ENCODE measurements at regions not wholly inside any gene's neighbourhood (a gene's known extent, or its start where the extent isn't known, plus 50 kb on each side); places are given as distances from the start of the nearest gene placed in this dataset.

- no peak for DNase-seq (ENCODE audit: low read depth)
- no peak overlapping the region for H3K4me3 ChIP-seq (ENCODE audit: low read depth, low read length)
These were observed 65.5 kb upstream of the GPC1 start for GRCh38 chr2:240369801-240370585.

GRCh38 chr2:240371129-240372000 is 64.1 kb upstream of the GPC1 start:
- no peak for DNase-seq (ENCODE audit: low read depth)
- TF ChIP-seq MYC (IDR thresholded peaks at IDR 0.05; ENCODE audit: low read depth, low read length) (no peak), MAX (IDR thresholded peaks at IDR 0.05; ENCODE audit: low read depth, low read length) (no peak)
- no peak overlapping the region for H3K4me3 ChIP-seq (ENCODE audit: low read depth, low read length)

More at GRCh38 chr2:240369801-240370585, 65.5 kb upstream of the GPC1 start:
- no peak for TF ChIP-seq POLR2A (IDR thresholded peaks at IDR 0.05; ENCODE audit: extremely low read depth, insufficient read length)
- no peak for TF ChIP-seq MAX (IDR thresholded peaks at IDR 0.05; ENCODE audit: low read depth, low read length)
- TF ChIP-seq CTCF (IDR thresholded peaks at IDR 0.05; ENCODE audit: low read depth, low read length), result no peak
- TF ChIP-seq MYC (IDR thresholded peaks at IDR 0.05; ENCODE audit: low read depth, low read length), result no peak

GRCh38 chr2:240372101-240372500 is 63.4 kb upstream of the GPC1 start:
- no peak overlapping the region for H3K4me3 ChIP-seq (ENCODE audit: low read depth, low read length)
- TF ChIP-seq POLR2A (IDR thresholded peaks at IDR 0.05; ENCODE audit: extremely low read depth, insufficient read length) (no peak), MAX (IDR thresholded peaks at IDR 0.05; ENCODE audit: low read depth, low read length) (no peak)
- no peak for DNase-seq (ENCODE audit: low read depth)

GRCh38 chr2:240373289-240373885 is 62.1 kb upstream of the GPC1 start:
- no peak for DNase-seq (ENCODE audit: low read depth)
- TF ChIP-seq MAX (IDR thresholded peaks at IDR 0.05; ENCODE audit: low read depth, low read length) (no peak), CTCF (IDR thresholded peaks at IDR 0.05; ENCODE audit: low read depth, low read length) (no peak), MYC (IDR thresholded peaks at IDR 0.05; ENCODE audit: low read depth, low read length) (no peak), POLR2A (IDR thresholded peaks at IDR 0.05; ENCODE audit: extremely low read depth, insufficient read length) (no peak)
- no peak overlapping the region for H3K4me3 ChIP-seq (ENCODE audit: low read depth, low read length)

- no peak for TF ChIP-seq MYC (IDR thresholded peaks at IDR 0.05; ENCODE audit: low read depth, low read length)
- no peak for TF ChIP-seq POLR2A (IDR thresholded peaks at IDR 0.05; ENCODE audit: extremely low read depth, insufficient read length)
- TF ChIP-seq CTCF (IDR thresholded peaks at IDR 0.05; ENCODE audit: low read depth, low read length), result no peak
- TF ChIP-seq MAX (IDR thresholded peaks at IDR 0.05; ENCODE audit: low read depth, low read length), result no peak
- no peak overlapping the region for H3K4me3 ChIP-seq (ENCODE audit: low read depth, low read length)
- DNase-seq (ENCODE audit: low read depth), result no peak
These were observed 61.2 kb upstream of the GPC1 start for GRCh38 chr2:240374085-240374907.

GRCh38 chr2:240375024-240375645 is 60.3 kb upstream of the GPC1 start:
- no peak for TF ChIP-seq CTCF (IDR thresholded peaks at IDR 0.05; ENCODE audit: low read depth, low read length)
- no peak for TF ChIP-seq MAX (IDR thresholded peaks at IDR 0.05; ENCODE audit: low read depth, low read length)
- no peak for TF ChIP-seq MYC (IDR thresholded peaks at IDR 0.05; ENCODE audit: low read depth, low read length)
- no peak for TF ChIP-seq POLR2A (IDR thresholded peaks at IDR 0.05; ENCODE audit: extremely low read depth, insufficient read length)
- DNase-seq (ENCODE audit: low read depth), result no peak
- H3K4me3 ChIP-seq (ENCODE audit: low read depth, low read length), result no peak overlapping the region

Data from NB4 (cell line).